SH-SY5Y (cell line): ENCODE measurements at regions not wholly inside any gene's neighbourhood (a gene's known extent, or its start where the extent isn't known, plus 50 kb on each side); places are given as distances from the start of the nearest gene placed in this dataset.

Source experiments
- GATA2 ChIP-seq: IDR thresholded peaks from 2 replicates; pipeline ENCODE4 v1.6.1; 2011; ENCODE audit warnings: mild to moderate bottlenecking, low read depth, low read length
- GATA3 ChIP-seq: IDR thresholded peaks from 2 replicates; pipeline ENCODE4 v1.6.1; 2011; ENCODE audit warnings: low read depth, mild to moderate bottlenecking, low read length, moderate library complexity

- no peak for TF ChIP-seq GATA2
- TF ChIP-seq GATA3, result no peak
Measured at GRCh38 chr5:167769846-167770413, 521.5 kb upstream of the WWC1 start.

DNA sequence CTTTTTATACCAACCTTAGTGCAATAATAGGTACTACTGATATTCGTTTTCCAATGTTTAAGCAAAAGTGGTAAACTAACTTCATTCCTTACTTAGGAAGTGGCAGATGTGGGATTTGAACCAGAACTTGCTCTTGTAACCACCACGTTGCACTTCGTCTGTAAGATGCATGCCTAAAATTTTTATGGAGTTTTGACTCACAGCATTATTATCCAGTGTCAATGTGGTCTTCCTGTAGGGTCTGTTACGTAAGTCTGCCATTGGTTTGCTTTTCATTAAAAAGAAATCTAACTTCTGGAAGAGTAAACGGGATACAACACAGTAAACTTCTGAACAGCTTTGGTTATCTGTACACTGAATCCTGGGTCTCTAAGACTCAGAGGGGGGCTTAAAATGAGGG, 521.0 kb upstream of the WWC1 start:
- no peak for TF ChIP-seq GATA2
- no peak for TF ChIP-seq GATA3

DNA sequence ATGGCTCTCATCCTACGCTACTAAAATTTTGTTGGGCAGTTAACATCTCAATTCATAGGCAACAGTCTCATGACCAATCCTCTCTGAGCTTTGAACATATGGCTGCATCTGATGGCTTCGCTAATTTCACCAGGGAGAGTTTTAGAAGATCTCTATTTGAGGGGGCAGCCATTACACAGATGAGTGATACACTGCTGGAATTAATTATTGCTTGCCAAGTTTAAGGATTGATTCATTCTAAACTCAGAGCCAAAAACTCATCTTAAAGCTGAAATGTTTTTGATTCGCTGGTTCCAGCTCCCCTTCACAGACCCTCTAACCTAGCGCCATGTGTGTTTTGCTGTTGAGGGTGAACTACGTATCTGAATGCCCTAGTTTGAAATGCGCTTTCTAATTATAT, 519.9 kb upstream of the WWC1 start:
- TF ChIP-seq GATA2 (no peak), GATA3 (no peak)

- TF ChIP-seq GATA2, result no peak
- TF ChIP-seq GATA3, result no peak
Measured at GRCh38 chr5:167773668-167774301, 517.7 kb upstream of the WWC1 start.

- TF ChIP-seq GATA3 (no peak), GATA2 (no peak)
Measured at GRCh38 chr5:167777746-167778145, 513.7 kb upstream of the WWC1 start.

- TF ChIP-seq GATA3, result no peak
- no peak for TF ChIP-seq GATA2
Measured at GRCh38 chr5:167778228-167778627, 513.2 kb upstream of the WWC1 start.

- TF ChIP-seq GATA2, result no peak
- TF ChIP-seq GATA3, result no peak
Measured at GRCh38 chr5:167779644-167780043, 511.8 kb upstream of the WWC1 start.

DNA sequence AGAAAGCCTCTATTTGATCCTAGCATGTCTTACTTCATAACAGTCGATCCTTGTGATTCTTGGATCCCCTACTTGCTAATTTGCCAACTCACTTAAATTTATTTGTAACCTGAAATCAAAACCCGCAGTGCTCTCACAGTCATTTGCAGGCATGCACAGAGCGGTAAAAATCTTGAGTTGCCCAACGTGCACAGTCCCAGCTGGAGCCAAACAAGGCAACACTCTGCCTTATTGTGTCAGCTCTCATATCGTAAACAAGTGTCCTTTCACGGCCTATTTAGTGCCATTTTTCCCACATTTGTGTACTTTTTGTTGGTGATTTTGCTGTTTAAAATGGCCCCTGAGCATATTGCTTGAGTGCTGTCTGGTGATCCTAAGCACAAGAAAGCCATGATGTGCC, 511.3 kb upstream of the WWC1 start:
- TF ChIP-seq GATA3 (no peak), GATA2 (no peak)

DNA sequence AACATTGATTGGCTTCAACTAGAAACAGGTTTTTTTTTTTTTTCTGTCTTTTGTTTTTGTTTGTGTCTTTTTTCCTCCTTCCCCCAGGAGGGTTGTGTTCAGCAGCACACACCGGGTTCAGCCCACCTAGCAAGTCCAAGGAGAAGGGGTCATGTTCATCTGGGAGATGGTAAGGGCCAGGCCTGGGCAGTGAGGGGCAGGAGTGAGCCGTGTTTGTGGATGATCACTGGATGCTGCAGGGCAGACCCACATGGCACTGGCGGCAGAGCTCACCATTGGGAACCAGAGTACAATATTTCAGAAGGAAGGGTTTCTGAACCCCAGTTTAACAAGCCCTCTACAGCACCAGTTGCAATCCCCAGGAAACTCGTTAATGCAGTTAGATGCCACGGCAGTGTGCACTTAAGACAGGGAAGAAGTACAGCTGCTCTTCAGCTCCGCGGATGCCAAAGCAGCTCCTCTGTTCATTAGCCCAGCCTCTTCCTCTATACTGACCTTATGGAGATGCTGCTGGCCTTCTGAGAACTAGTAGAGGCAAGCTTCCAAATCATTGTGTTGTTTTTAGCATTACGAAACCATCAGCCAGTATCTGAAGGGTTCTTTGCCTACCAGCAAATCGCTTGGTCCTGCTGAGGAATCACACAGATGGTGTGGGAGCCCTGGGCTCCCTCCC, 508.2 kb upstream of the WWC1 start:
- no peak for TF ChIP-seq GATA2
- no peak for TF ChIP-seq GATA3

DNA sequence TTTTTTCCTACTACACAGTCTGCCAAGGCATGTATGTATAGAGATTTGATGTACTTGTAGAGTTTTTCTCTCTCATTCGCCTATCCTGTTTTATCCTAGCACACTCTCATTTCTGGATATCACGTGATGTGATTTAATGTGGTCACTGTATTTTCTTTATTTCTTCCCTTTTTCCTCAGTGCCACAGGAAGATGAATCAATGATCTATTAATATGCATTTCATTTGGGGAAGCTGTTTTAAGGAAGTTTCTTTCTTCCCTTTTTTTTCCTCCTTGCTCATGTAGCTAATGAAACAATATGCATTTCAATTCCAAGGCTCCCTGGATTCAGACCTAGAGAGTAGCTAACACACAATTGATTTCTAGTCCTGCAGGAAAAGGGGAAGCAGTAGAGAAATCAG, 506.3 kb upstream of the WWC1 start:
- TF ChIP-seq GATA2 (no peak), GATA3 (no peak)

DNA sequence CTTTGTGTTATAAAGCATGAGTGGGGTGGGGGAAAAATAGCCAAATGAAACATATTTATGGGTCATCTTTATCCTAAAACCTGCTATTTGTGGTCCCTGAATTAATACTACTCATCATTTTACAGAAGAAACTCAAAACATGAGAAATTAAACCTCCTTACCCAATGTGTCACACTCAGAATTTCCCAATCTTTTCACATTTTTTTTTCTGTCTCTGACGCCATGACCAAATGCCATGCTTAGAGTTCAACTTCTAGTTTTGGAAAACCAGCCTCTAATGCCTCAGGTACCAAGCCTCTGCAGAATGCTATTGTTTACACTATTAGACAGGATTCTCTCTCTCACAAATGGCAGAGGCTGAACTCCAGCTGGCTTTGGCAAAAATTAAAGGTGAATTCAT, 505.5 kb upstream of the WWC1 start:
- no peak for TF ChIP-seq GATA2

- TF ChIP-seq GATA2, result no peak
- no peak for TF ChIP-seq GATA3
Measured at GRCh38 chr5:167786871-167787578, 504.4 kb upstream of the WWC1 start.

DNA sequence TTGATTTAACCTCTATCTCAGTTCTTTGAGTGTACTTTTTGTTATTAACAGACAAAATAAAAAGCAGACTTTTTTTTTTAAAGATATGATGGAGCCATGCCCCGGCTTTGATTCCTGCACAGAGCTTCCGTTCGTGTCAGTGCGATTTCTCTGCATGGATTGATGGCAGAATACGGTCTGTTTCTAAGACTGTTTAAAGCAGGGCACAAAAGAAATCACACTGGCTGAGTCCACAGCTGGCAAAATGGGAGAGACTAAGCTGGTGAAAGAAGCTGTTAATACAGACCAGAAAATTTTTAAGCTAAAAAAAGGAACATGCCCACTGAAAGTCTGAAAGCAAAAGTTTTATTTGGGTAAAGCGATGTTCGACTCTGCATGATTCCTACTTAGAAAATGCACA, 501.4 kb upstream of the WWC1 start:
- TF ChIP-seq GATA3 (no peak), GATA2 (no peak)

DNA sequence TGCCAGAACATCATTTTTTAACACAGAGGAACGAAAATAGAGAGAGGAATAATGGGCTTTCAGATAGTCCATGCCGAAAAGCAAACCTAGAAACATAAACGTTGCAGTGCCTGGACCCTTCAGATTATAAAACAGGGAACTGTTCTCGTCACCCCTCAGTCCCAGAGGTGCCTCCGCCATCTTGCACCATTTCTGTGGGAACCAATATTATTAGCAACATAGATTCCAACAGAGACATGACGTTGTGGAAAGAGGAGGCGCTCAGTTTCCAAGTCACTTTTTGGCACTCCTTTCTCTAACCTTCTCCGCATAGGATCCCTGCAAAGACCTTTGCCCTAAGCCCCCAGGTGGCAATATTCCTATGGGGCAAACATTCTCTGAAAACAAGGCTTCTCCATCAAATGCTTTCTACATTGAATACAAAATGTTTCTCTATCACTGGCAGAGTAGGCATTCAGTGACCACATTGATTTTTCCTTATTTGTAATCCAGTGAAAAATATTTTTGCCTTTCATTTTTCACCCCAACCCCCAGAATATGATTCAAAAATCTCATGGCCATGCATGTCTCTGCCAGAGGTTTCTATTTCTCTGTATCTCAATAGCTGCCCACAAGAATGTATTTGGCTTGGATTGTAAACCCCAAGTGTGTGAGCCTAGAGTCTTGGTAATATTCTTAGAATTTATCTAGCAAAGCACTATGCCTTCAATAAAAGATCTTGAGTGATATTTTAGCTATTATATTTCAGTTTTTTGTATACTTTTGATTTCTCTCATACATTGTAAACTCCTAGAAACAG, 500.8 kb upstream of the WWC1 start:
- no peak for TF ChIP-seq GATA3
- no peak for TF ChIP-seq GATA2
